ENCODE measurements at regions not wholly inside any gene's neighbourhood (a gene's known extent, or its start where the extent isn't known, plus 50 kb on each side); places are given as distances from the start of the nearest gene placed in this dataset.

GRCh38 chr2:128798502-128799283 lies 480.0 kb upstream of the HS6ST1 start:
- Histone ChIP-seq H3K27me3 (no peaks in the 10 kb centered on the region), H3K36me3 (replicated peaks; ENCODE audit: insufficient read depth, low read depth) (no peaks in the 10 kb centered on the region), H3K79me2 (no peaks in the 10 kb centered on the region), H3K4me2 (no peak overlapping the region), H3K4me3 (no peak overlapping the region), H3K4me1 (ENCODE audit: insufficient read depth) (no peaks in the 10 kb centered on the region), H2AFZ (no peak overlapping the region), H3K9me2 (replicated peaks; ENCODE audit: insufficient read depth) (no peaks in the 10 kb centered on the region), H3K27ac (no peak overlapping the region), H3K9me3 (ENCODE audit: low read depth) (no peaks in the 10 kb centered on the region), H4K20me1 (ENCODE audit: insufficient read depth, poor library complexity, severe bottlenecking) (no peaks in the 10 kb centered on the region)
- DNase-seq (ENCODE audit: low spot score), result no peak
- no peak for TF ChIP-seq EZH2 (IDR thresholded peaks at IDR 0.05; ENCODE audit: borderline replicate concordance)
- TF ChIP-seq EZH2phosphoT487 (IDR thresholded peaks at IDR 0.05; ENCODE audit: low read depth, severe bottlenecking, unreplicated experiment), result no peak
- TF ChIP-seq CTCF (IDR thresholded peaks at IDR 0.05; ENCODE audit: poor library complexity), result no peak
- 92% methylated on average over 9 of the region's 9 CpGs for WGBS (ENCODE audit: low lambda C conversion rate, missing lambda C conversion rate)

GRCh38 chr2:128799284-128799552 lies 480.6 kb upstream of the HS6ST1 start:
- Histone ChIP-seq H3K27ac (no peak overlapping the region), H4K20me1 (ENCODE audit: insufficient read depth, poor library complexity, severe bottlenecking) (no peaks in the 10 kb centered on the region), H3K79me2 (no peaks in the 10 kb centered on the region), H3K9me2 (replicated peaks; ENCODE audit: insufficient read depth) (no peaks in the 10 kb centered on the region), H3K4me2 (no peak overlapping the region), H3K4me1 (ENCODE audit: insufficient read depth) (no peaks in the 10 kb centered on the region), H2AFZ (no peak overlapping the region), H3K36me3 (replicated peaks; ENCODE audit: insufficient read depth, low read depth) (no peaks in the 10 kb centered on the region), H3K4me3 (no peak overlapping the region), H3K27me3 (no peaks in the 10 kb centered on the region), H3K9me3 (ENCODE audit: low read depth) (no peaks in the 10 kb centered on the region)
- DNase-seq (ENCODE audit: low spot score), result no peak
- TF ChIP-seq EZH2 (IDR thresholded peaks at IDR 0.05; ENCODE audit: borderline replicate concordance), result no peak
- TF ChIP-seq EZH2phosphoT487 (IDR thresholded peaks at IDR 0.05; ENCODE audit: low read depth, severe bottlenecking, unreplicated experiment), result no peak
- TF ChIP-seq CTCF (IDR thresholded peaks at IDR 0.05; ENCODE audit: poor library complexity), result no peak
- WGBS (ENCODE audit: low lambda C conversion rate, missing lambda C conversion rate), result 83% methylated on average over 1 of the region's 1 CpG

GRCh38 chr2:128799730-128800129 lies 481.1 kb upstream of the HS6ST1 start:
- Histone ChIP-seq H3K4me2 (no peak overlapping the region), H2AFZ (no peak overlapping the region), H3K9me2 (replicated peaks; ENCODE audit: insufficient read depth) (no peaks in the 10 kb centered on the region), H3K9me3 (ENCODE audit: low read depth) (no peaks in the 10 kb centered on the region), H4K20me1 (ENCODE audit: insufficient read depth, poor library complexity, severe bottlenecking) (no peaks in the 10 kb centered on the region), H3K27ac (no peak overlapping the region), H3K4me3 (no peak overlapping the region), H3K4me1 (ENCODE audit: insufficient read depth) (no peaks in the 10 kb centered on the region), H3K27me3 (no peaks in the 10 kb centered on the region), H3K79me2 (no peaks in the 10 kb centered on the region), H3K36me3 (replicated peaks; ENCODE audit: insufficient read depth, low read depth) (no peaks in the 10 kb centered on the region)
- TF ChIP-seq CTCF (IDR thresholded peaks at IDR 0.05; ENCODE audit: poor library complexity), result no peak
- TF ChIP-seq EZH2 (IDR thresholded peaks at IDR 0.05; ENCODE audit: borderline replicate concordance), result no peak
- no peak for TF ChIP-seq EZH2phosphoT487 (IDR thresholded peaks at IDR 0.05; ENCODE audit: low read depth, severe bottlenecking, unreplicated experiment)
- WGBS (ENCODE audit: low lambda C conversion rate, missing lambda C conversion rate), result 91% methylated on average over 2 of the region's 2 CpGs
- DNase-seq (ENCODE audit: low spot score), result no peak
